22Rv1 (cell line): ENCODE measurements at regions not wholly inside any gene's neighbourhood (a gene's known extent, or its start where the extent isn't known, plus 50 kb on each side); places are given as distances from the start of the nearest gene placed in this dataset.

ENCODE experiments used
- CTCF ChIP-seq: fragments of 450-650 bp; IDR thresholded peaks from 2 replicates; pipeline ENCODE4 v1.5.1; 2017; ENCODE audit warnings: mild to moderate bottlenecking
- ZFX ChIP-seq: fragments of 450-650 bp; IDR thresholded peaks from 2 replicates; pipeline ENCODE4 v1.6.1; 2017; ENCODE audit warnings: antibody characterized with exemption, borderline replicate concordance

DNA sequence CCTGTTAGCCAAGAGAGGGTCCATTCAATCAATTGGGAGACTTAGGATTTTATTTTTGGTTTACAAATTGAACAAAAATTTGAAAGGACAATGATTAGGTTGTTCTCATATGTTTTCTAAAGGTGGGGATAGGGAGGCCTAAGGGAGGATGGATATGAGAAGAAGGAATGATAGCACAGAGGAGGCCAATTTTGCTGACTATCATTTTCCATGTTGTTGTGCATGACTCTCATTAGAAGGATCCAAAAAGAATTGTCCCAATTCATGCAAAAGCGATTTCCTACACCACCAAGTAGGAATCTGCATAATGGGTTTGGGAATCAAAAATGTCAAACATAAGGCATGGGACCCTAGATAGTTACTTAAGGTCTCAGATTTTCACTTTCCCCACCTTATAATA is 524.8 kb downstream of the KIF2B start:
- TF ChIP-seq CTCF = no peak
- TF ChIP-seq ZFX = no peak
